ENCODE measurements at regions not wholly inside any gene's neighbourhood (a gene's known extent, or its start where the extent isn't known, plus 50 kb on each side); places are given as distances from the start of the nearest gene placed in this dataset.
"Not testable (repeated sequence)": the region's sequence is repeated elsewhere in the genome, so short reads cannot be mapped to it uniquely, and the experiment has no call there.

DNA sequence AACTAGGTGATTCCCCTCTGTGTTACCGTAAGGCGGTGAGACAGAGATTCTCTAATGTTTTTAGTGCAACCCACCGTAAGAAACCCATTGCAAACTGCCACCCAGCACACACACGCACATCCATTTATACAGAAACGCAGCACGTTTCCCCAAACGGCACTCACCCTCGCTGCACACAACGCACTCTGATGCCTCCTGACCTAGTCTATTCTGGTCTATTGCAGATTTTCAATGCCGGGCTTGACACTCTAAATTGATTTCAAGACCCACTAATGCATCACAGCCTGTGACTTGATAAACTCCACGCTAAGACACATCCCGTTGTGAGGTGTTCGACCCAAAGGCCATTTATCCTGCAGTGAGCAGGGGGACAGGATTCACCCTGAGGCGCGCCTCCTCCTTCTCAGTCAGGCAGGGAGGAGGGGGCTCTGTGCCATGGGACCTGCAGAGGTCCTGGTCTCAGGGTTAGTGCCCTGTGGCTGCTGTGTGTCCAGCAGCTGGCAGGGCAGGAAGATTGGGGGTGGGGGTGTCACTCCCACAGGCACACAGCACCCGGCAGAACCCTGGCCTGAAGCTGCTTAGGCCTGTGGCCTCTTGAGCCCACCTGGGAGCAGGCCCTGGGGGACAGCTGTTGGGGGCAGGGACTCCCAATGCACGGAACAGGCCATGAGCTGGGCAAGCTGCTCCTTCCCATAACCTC lies 335.6 kb downstream of the PREX1 start:
- H3K27ac ChIP-seq (ENCODE audit: low read length): no peak overlapping the region
- no peaks in the 10 kb centered on the region for H3K9me3 ChIP-seq (ENCODE audit: control insufficient read depth, insufficient read depth, low read length)
- no CpG with 5 or more reads among the region's 17 CpGs for WGBS (ENCODE audit: insufficient coverage, insufficient read length)
- no peaks in the 10 kb centered on the region; the same call in 1 of the 2 replicates for H3K36me3 ChIP-seq (ENCODE audit: control insufficient read depth, insufficient read depth, low read length)
- H3K27me3 ChIP-seq (ENCODE audit: control insufficient read depth, insufficient read depth, low read length): no peaks in the 10 kb centered on the region
- no peak overlapping the region for H3K4me3 ChIP-seq (ENCODE audit: low read length)
- no peak for DNase-seq (ENCODE audit: low read depth, low spot score)
- H3K4me1 ChIP-seq (ENCODE audit: control insufficient read depth, insufficient read depth, low read length): no peaks in the 10 kb centered on the region

DNA sequence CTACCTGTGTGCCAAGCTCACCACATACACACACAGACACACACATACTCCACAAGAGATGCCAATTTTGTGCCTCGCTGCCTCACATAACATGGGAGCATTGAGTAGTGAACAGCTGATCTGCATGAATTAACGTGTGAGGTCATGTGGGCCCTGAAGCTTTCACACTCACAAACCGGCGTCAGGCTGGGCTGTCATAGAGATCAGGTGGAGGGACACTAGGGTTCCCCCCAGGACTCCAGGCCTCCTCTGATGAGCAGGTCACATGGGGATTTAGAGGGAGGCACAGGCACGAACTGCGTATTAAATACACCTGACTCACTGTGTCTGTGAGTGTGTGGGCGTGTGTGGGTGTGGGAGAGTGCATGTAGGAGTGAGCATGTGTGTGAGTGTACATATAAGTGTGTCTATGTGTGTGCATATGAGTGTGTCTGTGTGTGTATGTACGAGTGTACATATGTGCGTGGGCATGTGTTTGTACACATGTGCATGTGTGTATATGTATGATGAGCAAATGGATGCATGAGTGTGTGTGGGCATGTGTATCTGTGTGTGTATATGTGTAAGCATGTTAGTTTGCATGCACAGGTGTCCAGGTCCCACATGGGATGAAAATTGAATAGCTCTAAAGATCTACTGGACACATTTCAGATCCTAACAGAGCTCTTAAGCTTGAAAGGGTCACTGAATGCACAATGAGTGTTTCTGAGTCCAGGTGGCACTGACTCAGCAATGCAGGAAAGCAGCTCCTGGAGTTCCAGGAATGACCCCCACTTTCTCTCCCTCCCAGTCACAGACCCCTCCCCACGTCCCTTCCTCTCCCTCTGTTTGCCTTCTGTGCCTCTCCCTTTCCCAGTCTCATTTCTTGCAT lies 336.6 kb downstream of the PREX1 start:
- no peaks in the 10 kb centered on the region for H3K4me1 ChIP-seq (ENCODE audit: control insufficient read depth, insufficient read depth, low read length)
- WGBS (ENCODE audit: insufficient coverage, insufficient read length): no CpG with 5 or more reads among the region's 10 CpGs
- no peak overlapping the region for H3K27ac ChIP-seq (ENCODE audit: low read length)
- no peak for DNase-seq (ENCODE audit: low read depth, low spot score)
- H3K36me3 ChIP-seq (ENCODE audit: control insufficient read depth, insufficient read depth, low read length): no peaks in the 10 kb centered on the region; the same call in 1 of the 2 replicates
- no peaks in the 10 kb centered on the region for H3K27me3 ChIP-seq (ENCODE audit: control insufficient read depth, insufficient read depth, low read length)
- no peak overlapping the region for H3K4me3 ChIP-seq (ENCODE audit: low read length)
- no peaks in the 10 kb centered on the region for H3K9me3 ChIP-seq (ENCODE audit: control insufficient read depth, insufficient read depth, low read length)

DNA sequence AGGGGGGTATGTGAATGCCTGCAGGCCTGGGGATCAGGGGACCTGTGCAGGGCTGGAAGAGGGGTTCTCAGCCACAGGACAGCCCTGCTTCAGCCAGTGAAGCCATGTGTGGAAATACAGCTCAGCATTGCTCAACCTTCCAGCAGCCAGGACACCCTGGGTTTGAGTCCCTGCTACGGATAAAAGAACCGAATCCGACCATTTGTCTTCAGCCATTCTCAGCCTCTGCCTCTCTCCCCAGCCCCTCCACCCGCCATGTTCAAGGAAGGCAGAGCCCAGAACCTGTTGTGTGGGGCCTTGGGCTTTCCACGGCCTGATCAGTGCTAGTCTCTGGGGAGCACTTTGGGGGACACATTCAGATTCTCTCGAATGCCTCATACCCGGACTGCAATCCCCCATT lies 337.5 kb downstream of the PREX1 start:
- WGBS (ENCODE audit: insufficient coverage, insufficient read length): no CpG with 5 or more reads among the region's 7 CpGs
- H3K9me3 ChIP-seq (ENCODE audit: control insufficient read depth, insufficient read depth, low read length); DNase-seq (ENCODE audit: low read depth, low spot score); H3K27me3 ChIP-seq (ENCODE audit: control insufficient read depth, insufficient read depth, low read length); H3K27ac ChIP-seq (ENCODE audit: low read length); H3K4me1 ChIP-seq (ENCODE audit: control insufficient read depth, insufficient read depth, low read length); H3K36me3 ChIP-seq (ENCODE audit: control insufficient read depth, insufficient read depth, low read length); H3K4me3 ChIP-seq (ENCODE audit: low read length): not testable (repeated sequence)

DNA sequence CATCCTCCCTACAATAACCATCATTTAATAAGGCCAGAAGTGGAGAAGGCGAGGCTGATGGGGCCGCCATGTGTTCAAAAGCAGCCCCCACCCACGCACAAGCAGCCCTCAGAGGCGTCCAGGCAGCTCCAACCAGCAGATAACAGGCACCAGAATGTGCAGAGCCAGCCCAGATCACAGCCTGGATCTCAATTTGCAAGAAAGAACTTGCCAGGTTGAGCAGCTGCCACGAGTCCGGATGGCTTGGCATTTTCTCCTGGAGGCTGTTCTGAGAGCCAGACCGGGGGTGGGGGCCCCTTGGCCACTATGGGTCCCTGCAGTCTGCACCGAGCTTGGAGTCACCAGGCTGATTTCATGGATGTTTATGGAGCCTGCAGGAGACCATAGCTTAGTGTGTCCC lies 338.1 kb downstream of the PREX1 start:
- H3K9me3 ChIP-seq (ENCODE audit: control insufficient read depth, insufficient read depth, low read length): no peaks in the 10 kb centered on the region
- no peaks in the 10 kb centered on the region for H3K4me1 ChIP-seq (ENCODE audit: control insufficient read depth, insufficient read depth, low read length)
- no peaks in the 10 kb centered on the region; the same call in 1 of the 2 replicates for H3K36me3 ChIP-seq (ENCODE audit: control insufficient read depth, insufficient read depth, low read length)
- no peak overlapping the region for H3K4me3 ChIP-seq (ENCODE audit: low read length)
- DNase-seq (ENCODE audit: low read depth, low spot score): no peak
- H3K27ac ChIP-seq (ENCODE audit: low read length): no peak overlapping the region
- WGBS (ENCODE audit: insufficient coverage, insufficient read length): no CpG with 5 or more reads among the region's 8 CpGs
- no peaks in the 10 kb centered on the region for H3K27me3 ChIP-seq (ENCODE audit: control insufficient read depth, insufficient read depth, low read length)

DNA sequence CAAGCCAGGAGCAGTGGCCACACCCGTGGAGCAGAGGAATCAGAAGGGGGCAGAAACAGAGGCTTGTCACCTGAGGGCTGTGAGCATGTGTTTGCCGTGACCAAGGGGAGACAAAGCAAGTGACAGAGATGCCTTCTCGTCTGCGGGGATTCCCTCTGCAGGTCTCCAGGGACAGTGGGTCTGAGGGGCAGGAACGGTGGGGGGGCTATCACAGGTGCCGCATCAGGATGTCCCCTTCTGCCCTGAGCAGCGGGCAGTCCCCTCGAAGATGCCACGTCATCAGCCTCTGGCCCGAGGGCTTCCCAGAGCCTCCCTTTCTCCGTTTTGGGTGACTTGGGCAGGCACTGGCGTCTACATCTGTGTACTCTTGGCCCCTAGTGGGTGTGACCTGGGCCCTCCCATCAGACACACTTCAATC lies 338.7 kb downstream of the PREX1 start:
- WGBS (ENCODE audit: insufficient coverage, insufficient read length): no CpG with 5 or more reads among the region's 12 CpGs
- no peak overlapping the region for H3K4me3 ChIP-seq (ENCODE audit: low read length)
- no peak overlapping the region for H3K27ac ChIP-seq (ENCODE audit: low read length)

DNA sequence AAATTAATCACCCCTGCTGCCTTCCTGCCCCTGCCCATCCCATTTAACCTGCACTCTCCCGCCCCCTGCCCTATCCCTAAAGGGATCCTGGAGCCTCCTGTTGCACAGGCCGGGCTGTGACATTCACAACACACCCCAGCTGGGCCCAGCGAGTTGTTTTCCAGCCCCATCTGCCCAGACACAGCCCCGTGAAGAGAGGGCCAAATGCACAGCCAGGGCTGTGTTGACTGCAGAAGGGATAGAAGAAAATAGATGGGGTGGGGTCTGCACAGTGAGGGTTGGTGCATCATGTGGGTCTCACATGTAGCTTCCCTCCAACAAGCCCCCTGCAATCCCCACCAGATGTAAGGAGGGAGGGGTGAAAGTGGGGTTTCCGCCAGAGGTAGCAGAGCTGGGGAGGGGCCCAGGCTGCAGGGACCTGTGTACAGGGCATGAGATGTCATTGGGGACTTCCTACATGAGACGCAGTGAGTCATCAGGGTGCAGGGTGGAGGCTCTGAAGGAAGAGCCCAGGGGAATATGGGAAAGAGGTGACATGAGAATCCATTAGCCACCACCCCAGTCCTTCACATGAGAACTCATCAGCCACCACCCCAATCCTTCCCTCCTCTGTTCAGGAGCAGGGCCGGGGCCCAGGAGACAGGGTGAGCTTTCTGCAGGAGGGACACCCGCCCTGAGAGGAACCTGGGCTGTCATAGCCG lies 339.3 kb downstream of the PREX1 start:
- not testable (repeated sequence) for H3K4me1 ChIP-seq (ENCODE audit: control insufficient read depth, insufficient read depth, low read length); H3K4me3 ChIP-seq (ENCODE audit: low read length); H3K9me3 ChIP-seq (ENCODE audit: control insufficient read depth, insufficient read depth, low read length); DNase-seq (ENCODE audit: low read depth, low spot score); H3K27me3 ChIP-seq (ENCODE audit: control insufficient read depth, insufficient read depth, low read length); H3K27ac ChIP-seq (ENCODE audit: low read length); H3K36me3 ChIP-seq (ENCODE audit: control insufficient read depth, insufficient read depth, low read length)
- no CpG with 5 or more reads among the region's 9 CpGs for WGBS (ENCODE audit: insufficient coverage, insufficient read length)

More for the DNA sequence above, 338.7 kb downstream of the PREX1 start:
- no peaks in the 10 kb centered on the region for H3K9me3 ChIP-seq (ENCODE audit: control insufficient read depth, insufficient read depth, low read length)
- no peaks in the 10 kb centered on the region; the same call in 1 of the 2 replicates for H3K36me3 ChIP-seq (ENCODE audit: control insufficient read depth, insufficient read depth, low read length)
- H3K27me3 ChIP-seq (ENCODE audit: control insufficient read depth, insufficient read depth, low read length): no peaks in the 10 kb centered on the region
- no peaks in the 10 kb centered on the region for H3K4me1 ChIP-seq (ENCODE audit: control insufficient read depth, insufficient read depth, low read length)
- no peak for DNase-seq (ENCODE audit: low read depth, low spot score)

DNA sequence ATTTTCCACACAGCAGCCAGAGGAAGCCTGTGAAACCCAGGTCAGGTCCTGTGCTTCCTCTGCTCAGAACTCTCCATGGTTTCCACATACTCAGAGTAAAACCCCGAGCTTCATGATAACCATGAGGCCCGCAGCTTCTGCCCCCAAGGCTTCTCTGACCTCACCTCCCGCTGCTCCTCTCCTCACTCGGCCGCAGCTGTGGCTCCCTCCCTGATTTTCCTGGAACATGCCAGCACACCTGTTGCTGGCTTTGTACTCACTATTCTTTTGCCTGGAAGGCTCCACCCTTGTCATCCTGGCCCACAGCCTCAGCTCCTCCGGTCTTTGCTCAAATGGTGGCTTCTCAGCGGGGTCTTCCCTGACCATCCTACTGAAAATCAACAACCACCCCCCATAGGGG lies 341.7 kb downstream of the PREX1 start:
- Histone ChIP-seq H3K9me3 (ENCODE audit: control insufficient read depth, insufficient read depth, low read length) (no peaks in the 10 kb centered on the region), H3K27me3 (ENCODE audit: control insufficient read depth, insufficient read depth, low read length) (no peaks in the 10 kb centered on the region), H3K4me1 (ENCODE audit: control insufficient read depth, insufficient read depth, low read length) (no peaks in the 10 kb centered on the region), H3K36me3 (ENCODE audit: control insufficient read depth, insufficient read depth, low read length) (no peaks in the 10 kb centered on the region; the same call in 1 of the 2 replicates), H3K27ac (ENCODE audit: low read length) (no peak overlapping the region), H3K4me3 (ENCODE audit: low read length) (no peak overlapping the region)
- DNase-seq (ENCODE audit: low read depth, low spot score): no peak
- no CpG with 5 or more reads among the region's 7 CpGs for WGBS (ENCODE audit: insufficient coverage, insufficient read length)

DNA sequence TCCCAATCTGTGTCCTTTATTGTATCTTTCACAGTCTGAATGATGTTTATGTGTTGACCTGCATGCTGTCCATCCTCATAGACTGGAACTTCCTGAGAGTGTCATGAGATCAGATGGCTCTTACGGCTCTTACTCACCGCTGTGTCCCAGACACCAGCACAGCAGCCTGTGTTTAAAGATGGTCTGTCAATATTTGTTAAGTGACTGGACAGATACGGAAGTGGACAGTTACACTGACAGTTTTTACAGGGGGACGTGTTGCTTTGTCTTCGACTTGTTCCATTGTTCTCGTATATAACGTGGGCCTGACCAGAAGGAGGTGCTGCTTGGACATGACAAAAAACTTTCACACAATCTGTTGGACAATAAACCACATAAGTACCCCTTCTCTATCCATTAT lies 342.6 kb downstream of the PREX1 start:
- H3K27me3 ChIP-seq (ENCODE audit: control insufficient read depth, insufficient read depth, low read length); H3K4me1 ChIP-seq (ENCODE audit: control insufficient read depth, insufficient read depth, low read length); DNase-seq (ENCODE audit: low read depth, low spot score); H3K27ac ChIP-seq (ENCODE audit: low read length); H3K4me3 ChIP-seq (ENCODE audit: low read length); H3K9me3 ChIP-seq (ENCODE audit: control insufficient read depth, insufficient read depth, low read length); H3K36me3 ChIP-seq (ENCODE audit: control insufficient read depth, insufficient read depth, low read length): not testable (repeated sequence)
- no CpG with 5 or more reads among the region's 7 CpGs for WGBS (ENCODE audit: insufficient coverage, insufficient read length)

DNA sequence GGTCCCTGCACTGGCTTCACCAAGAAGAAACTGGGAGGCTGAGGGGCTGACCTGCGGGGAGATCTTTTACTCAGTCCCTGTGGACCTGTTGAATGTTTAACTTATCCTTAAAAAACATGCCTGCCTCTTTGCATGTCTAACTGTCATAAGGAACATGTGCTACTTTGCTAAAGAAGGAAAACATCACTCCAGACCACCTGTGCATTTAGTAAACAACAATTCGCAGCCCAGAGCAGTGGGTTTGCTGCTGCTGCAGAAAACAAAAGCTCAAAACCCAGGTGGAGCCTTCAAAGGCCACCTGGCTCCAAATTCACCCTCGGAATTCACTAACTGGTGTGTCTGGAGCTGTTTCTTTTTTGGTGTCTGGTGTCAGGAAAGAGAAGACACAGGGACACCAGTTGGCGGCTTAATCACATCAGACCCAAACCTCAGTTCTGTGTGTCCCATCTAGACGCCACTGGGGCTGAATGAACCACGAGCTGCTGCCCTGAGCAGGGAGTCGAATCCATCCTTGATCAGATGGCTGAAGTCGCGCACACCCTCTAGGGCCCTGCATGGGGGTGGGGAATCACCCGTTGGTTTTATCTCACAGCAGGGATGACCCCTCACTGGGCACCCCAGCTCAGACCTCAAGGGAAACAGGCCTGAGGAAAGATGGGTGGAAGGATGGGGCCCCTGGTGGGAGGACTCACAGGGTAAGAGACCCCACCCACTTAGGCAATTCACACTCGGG lies 344.3 kb downstream of the PREX1 start:
- no peak overlapping the region for H3K4me3 ChIP-seq (ENCODE audit: low read length)
- H3K27me3 ChIP-seq (ENCODE audit: control insufficient read depth, insufficient read depth, low read length): no peaks in the 10 kb centered on the region
- peaks cover 4% of the 10 kb centered on the region for H3K4me1 ChIP-seq (ENCODE audit: control insufficient read depth, insufficient read depth, low read length)
- H3K36me3 ChIP-seq (ENCODE audit: control insufficient read depth, insufficient read depth, low read length): no peaks in the 10 kb centered on the region
- no peaks in the 10 kb centered on the region for H3K9me3 ChIP-seq (ENCODE audit: control insufficient read depth, insufficient read depth, low read length)
- DNase-seq (ENCODE audit: low read depth, low spot score): no peak
- no CpG with 5 or more reads among the region's 11 CpGs for WGBS (ENCODE audit: insufficient coverage, insufficient read length)
- no peak overlapping the region for H3K27ac ChIP-seq (ENCODE audit: low read length)

DNA sequence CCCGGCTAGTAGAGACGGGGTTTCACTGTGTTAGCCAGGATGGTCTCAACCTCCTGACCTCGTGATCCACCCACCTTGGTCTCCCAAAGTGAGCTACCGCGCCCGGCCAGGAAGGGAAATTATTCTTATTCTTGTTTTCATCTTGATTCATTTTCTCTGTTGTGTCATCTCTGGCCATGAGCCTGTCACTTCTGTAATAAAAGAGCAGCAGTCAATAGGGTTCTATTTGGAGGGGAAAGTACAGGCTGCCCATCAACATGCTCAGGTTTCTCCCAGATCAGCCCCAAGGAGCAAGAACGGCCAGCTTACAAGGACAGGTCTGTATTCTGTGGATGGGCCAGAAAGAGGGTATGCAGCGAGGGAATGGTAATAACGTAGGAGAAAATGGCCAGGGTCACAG lies 345.0 kb downstream of the PREX1 start:
- Histone ChIP-seq H3K36me3 (ENCODE audit: control insufficient read depth, insufficient read depth, low read length) (no peaks in the 10 kb centered on the region), H3K4me3 (ENCODE audit: low read length) (no peak overlapping the region), H3K9me3 (ENCODE audit: control insufficient read depth, insufficient read depth, low read length) (no peaks in the 10 kb centered on the region), H3K27ac (ENCODE audit: low read length) (no peak overlapping the region), H3K27me3 (ENCODE audit: control insufficient read depth, insufficient read depth, low read length) (no peaks in the 10 kb centered on the region), H3K4me1 (ENCODE audit: control insufficient read depth, insufficient read depth, low read length) (peaks cover 4% of the 10 kb centered on the region)
- WGBS (ENCODE audit: insufficient coverage, insufficient read length): no CpG with 5 or more reads among the region's 9 CpGs
- no peak for DNase-seq (ENCODE audit: low read depth, low spot score)
